ENCODE measurements at regions not wholly inside any gene's neighbourhood (a gene's known extent, or its start where the extent isn't known, plus 50 kb on each side); places are given as distances from the start of the nearest gene placed in this dataset.
"Not testable (repeated sequence)": the region's sequence is repeated elsewhere in the genome, so short reads cannot be mapped to it uniquely, and the experiment has no call there.

GRCh38 chr2:16454621-16455020 is 211.0 kb downstream of the CYRIA start:
- DNase-seq, result no peak

- DNase-seq, result no peak
Observed at GRCh38 chr2:16452123-16452522, 213.5 kb downstream of the CYRIA start.

GRCh38 chr2:16446706-16447105 is 218.9 kb downstream of the CYRIA start:
- DNase-seq, result no peak

DNA sequence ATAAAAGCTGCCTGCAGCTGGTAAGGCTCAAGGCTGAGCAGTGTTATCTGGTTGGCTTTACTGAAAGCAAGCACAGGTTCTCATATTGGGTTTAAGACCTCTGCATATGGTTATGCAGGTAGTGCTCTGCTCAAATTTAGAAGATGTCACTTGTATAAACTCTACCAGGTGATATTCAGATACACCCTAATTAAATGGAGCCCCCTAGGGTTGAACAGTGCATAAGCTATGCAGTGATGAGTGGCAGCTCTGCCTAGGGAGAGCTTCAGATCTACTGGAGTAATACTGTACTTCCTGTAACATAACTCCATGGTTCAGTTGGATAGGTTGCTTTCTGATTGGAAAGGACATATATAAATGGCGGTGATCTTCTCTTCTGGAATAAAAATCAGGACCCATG is 222.7 kb downstream of the CYRIA start:
- no peak for DNase-seq

GRCh38 chr2:16441431-16441830 is 224.2 kb downstream of the CYRIA start:
- no peak for DNase-seq

DNA sequence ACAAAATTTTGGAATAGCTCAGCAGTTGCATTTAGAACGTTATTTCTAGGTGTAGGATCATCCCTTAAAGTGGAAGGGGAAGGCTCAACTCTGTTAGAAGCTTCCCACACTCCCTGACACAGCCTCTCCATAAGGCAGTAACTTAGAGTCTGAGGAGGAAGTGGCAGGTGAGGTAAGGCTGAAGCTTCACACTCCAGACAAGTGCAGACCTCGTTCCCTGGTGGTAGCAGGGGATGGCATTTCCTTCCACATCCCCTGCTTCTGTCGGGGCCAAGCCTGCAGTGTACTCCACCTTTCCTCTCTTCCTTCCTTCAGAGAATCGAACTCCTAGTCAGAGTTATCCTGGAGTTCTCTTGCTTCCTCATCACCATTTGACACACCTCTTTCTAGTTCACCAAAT is 224.7 kb downstream of the CYRIA start:
- no peak for DNase-seq

DNA sequence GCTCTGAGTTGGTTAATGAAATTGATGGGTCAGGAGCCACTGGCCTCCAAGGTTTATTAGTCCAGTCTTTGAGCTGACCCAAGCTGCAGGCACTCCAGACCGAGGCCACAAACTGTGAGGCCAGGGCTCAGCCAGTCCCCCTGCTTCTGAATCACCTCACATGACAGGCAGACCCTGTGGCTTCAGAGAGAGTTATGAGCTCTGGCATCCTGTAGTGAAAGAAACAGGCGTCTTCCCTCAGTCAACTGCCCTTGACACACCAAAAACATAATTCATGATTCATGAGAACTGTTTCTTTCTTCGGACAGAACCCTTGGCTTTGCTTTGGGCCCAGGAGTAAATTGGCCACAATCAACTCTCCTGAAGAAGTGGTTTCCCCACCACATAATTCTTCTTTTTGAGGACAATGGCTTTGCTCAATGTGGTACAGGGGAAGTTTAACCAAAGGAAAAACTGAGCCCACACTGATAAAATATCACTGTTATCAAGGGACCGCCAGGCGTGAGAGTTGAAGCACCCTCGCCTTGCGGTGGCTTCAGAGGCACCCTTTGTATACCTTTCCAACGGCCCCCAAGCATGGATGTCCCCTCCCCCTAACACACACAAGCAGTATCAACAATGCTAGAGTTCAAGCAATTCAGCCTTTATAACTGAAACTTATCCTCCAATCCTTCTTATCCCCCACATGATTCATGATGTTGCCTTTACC is 226.9 kb downstream of the CYRIA start:
- DNase-seq, result no peak

GRCh38 chr2:16437189-16437588 is 228.4 kb downstream of the CYRIA start:
- no peak for DNase-seq

- no peak for DNase-seq
Observed at GRCh38 chr2:16434393-16434792, 231.2 kb downstream of the CYRIA start.

GRCh38 chr2:16430846-16431245 is 234.8 kb downstream of the CYRIA start:
- DNase-seq, result no peak

- no peak for DNase-seq
Observed at GRCh38 chr2:16429431-16430145, 236.0 kb downstream of the CYRIA start.

DNA sequence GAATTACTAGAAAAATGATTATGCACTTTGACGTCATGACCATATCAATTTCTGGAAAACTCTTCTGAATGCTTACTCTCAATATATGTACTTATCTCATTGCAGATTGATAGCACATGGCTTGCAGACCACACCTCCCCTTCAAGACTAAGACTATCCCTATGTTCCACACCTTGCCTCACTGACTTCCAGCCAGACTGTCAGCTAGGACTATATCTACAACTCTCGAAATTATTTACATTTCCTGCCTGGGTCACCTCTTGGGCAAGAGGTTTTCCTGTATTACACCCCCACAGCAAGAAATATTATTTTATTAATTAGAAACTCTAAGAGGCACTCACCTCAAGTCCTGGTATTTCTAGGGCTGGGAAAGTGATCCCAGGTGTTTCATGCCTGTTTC is 236.6 kb downstream of the CYRIA start:
- no peak for DNase-seq

DNA sequence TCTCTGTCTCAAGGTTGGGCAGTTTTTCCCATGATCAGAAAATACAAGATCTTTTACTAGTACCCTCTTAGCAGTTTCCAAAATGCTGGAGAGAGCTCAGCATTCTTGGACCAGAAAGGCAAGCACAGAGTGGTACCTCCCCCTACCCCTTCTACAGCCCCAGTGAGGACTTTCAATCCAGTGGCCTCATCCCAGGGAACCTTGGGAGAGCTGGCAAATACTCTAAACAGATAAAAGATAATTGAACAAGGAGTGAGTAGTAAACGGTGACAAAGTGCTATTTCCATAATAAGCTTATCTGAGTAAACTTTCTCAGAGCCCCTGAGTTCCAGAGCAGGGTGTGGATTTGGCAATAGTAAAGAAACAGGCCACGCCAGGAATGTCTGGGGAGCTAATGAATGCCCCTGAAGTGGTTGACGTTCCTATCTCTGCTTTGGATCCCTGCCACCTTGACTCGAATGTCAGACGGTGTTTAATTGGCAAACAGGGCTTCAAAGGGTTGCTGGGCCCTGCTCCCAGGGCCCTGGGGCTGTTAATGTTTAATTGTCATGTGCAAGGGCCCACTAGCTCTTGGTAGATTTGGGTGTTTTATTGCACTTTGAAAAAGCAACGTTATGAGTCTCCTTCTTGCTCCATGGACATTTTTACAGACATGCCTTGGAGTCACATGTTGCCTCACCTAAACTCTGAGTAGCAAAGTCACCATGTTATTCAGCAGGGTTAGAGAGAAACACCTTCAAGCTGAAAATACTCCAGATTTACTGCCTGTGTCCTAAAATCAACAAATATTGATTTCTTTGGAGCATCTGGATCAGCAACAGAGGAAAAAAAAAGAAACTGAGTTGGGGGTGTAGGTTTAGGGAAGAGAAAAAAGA is 239.9 kb downstream of the CYRIA start:
- no peak for DNase-seq

DNA sequence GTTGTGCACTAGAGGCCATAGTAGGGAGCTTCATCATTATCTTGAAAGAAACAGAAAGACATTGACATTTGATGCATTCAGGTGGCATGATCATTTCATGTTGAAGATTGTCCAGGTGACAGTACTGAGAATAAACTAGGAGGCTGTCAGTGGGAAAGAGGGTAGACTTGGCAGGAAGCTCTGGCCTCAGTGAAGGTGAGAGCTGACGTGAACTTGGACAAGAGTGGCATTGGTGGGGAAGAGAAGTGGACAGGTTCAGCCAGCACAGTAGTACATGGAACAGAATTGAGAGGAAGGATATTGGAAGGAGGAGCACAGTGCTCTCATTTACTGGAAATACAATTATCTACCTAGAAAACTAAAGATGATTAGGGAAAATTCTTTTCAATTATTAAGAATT is 245.2 kb downstream of the CYRIA start:
- DNase-seq, result no peak

GRCh38 chr2:16417726-16418125 is 247.9 kb downstream of the CYRIA start:
- DNase-seq, result no peak

GRCh38 chr2:16416651-16417050 is 249.0 kb downstream of the CYRIA start:
- DNase-seq, result no peak

GRCh38 chr2:16415861-16416260 is 249.8 kb downstream of the CYRIA start:
- not testable (repeated sequence) for DNase-seq

DNA sequence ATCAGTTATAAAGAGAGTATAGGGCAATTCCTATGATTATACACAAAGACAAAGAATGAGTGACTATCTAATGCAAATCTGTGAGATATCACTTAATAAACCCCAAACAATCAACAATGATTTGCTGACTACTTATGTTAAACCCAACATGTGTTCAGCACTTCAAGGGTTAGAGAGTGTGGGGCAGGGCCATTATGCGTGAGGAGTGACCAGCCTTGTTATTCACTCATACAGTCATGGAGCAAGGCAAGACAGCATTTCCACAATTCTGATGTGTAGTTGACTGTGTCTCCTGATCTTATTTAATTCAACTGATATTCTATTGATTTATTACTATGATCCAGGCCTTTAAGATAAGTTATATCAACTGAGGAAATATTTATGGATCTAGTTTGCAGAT is 251.7 kb downstream of the CYRIA start:
- no peak for DNase-seq

DNA sequence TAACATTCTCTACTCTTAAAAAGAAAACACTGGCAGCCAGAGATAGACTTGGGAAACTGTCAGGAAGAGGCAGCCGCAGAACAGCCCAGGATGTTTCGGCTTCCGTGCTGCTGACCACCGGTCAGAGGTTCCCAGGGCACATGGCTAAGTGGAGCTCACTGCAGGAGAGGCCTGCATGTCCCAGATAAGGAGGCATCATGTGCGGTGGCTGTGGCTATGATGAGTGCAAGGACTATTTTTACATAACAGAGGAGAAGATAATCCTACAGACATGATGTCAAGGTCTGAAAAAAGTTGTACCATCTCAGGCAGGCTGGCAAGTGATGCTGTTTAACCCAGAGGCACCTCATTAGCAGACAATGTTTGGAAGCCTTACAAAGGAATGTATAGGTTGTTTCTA is 252.3 kb downstream of the CYRIA start:
- no peak for DNase-seq

- no peak for DNase-seq
Observed at GRCh38 chr2:16412321-16413030, 253.2 kb downstream of the CYRIA start.

DNA sequence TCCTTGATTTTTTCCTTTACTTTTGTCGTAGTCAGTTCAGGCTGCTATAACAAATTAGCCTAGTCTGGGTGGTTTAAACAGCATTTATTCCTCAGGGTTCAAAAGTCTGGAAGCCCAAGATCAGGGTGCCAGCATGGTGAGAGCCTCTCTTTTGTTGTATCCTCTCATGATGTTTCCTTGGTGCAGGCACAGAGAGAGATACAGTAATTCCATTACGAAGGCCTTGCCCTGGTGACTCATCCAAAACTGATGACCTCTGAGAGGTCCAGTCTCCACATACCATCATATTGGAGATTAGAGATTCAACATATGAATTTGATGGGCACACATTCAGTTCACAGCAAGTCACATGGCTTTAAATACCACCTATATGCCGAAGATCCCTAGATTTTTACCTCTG is 253.8 kb downstream of the CYRIA start:
- DNase-seq, result no peak

GRCh38 chr2:16409849-16410248 is 255.8 kb downstream of the CYRIA start:
- DNase-seq, result no peak

DNA sequence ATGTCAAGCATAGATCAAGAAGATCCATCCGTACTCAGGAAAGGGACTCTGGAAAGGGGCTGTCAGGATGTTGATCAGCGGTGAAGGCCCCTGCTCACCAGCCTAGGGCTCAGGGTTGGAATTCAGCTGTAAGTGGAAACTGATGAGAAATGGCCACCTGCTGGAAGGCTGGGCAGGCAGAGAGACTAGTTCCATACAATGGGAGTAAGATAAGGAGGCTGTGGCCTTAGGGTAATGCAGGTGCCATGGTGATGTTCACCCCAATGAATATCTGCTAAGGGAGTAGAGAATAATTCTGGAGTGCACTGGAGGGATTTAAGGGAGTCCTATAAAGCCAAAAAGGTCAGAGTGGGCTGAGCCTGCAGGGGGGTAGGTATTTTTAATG is 256.6 kb downstream of the CYRIA start:
- DNase-seq, result no peak

All from activated T-cell treated with anti-CD3 and anti-CD28 coated beads, Interleukin-2, amount 50 U/mL, for 1 hour (primary cell).